ENCODE measurements at regions not wholly inside any gene's neighbourhood (a gene's known extent, or its start where the extent isn't known, plus 50 kb on each side); places are given as distances from the start of the nearest gene placed in this dataset.

GRCh38 chr20:51906049-51906448 is 103.7 kb upstream of the SALL4 start:
- no peaks in the 10 kb centered on the region for H4K20me1 ChIP-seq (ENCODE audit: insufficient read depth, low read length)
- intact Hi-C loops (cut with micrococcal nuclease; ENCODE audit: unreplicated experiment): no loop called here
- H3K79me2 ChIP-seq (ENCODE audit: insufficient read depth, low read depth, low read length): no peaks in the 10 kb centered on the region
- H3K36me3 ChIP-seq (ENCODE audit: insufficient read depth, low read length): no peaks in the 10 kb centered on the region
- H3K4me2 ChIP-seq (ENCODE audit: low read length): no peak overlapping the region
- no peak overlapping the region for H3K4me3 ChIP-seq (ENCODE audit: low read depth, low read length, poor library complexity, severe bottlenecking)
- ChIA-PET CTCF (ENCODE audit: unreplicated experiment) (no interaction called here), POLR2A (no interaction called here)
- H3K9me3 ChIP-seq (ENCODE audit: low read length): no peaks in the 10 kb centered on the region
- DNase-seq (ENCODE audit: low spot score): no peak
- BruUV-seq (replicated peaks): no TSS peak
- no peak overlapping the region for H2AFZ ChIP-seq (ENCODE audit: low read length)
- no peak overlapping the region for H3K27ac ChIP-seq (ENCODE audit: low read depth, low read length, poor library complexity, severe bottlenecking)
- H3K4me1 ChIP-seq (ENCODE audit: insufficient read depth, low read length, poor library complexity, severe bottlenecking): no peaks in the 10 kb centered on the region
- TF ChIP-seq CTCF (conservative IDR thresholded peaks at IDR 0.05; ENCODE audit: low read length) (no peak), EZH2phosphoT487 (IDR thresholded peaks at IDR 0.05; ENCODE audit: borderline replicate concordance, low read depth, low read length) (no peak)
- no peaks in the 10 kb centered on the region for H3K9me2 ChIP-seq (ENCODE audit: insufficient read depth, low read length)

- H3K4me3 ChIP-seq (ENCODE audit: low read depth, low read length, poor library complexity, severe bottlenecking): no peak overlapping the region
- H3K9me2 ChIP-seq (ENCODE audit: insufficient read depth, low read length): no peaks in the 10 kb centered on the region
- H2AFZ ChIP-seq (ENCODE audit: low read length): no peak overlapping the region
- no peaks in the 10 kb centered on the region for H4K20me1 ChIP-seq (ENCODE audit: insufficient read depth, low read length)
- no peaks in the 10 kb centered on the region for H3K9me3 ChIP-seq (ENCODE audit: low read length)
- H3K4me2 ChIP-seq (ENCODE audit: low read length): no peak overlapping the region
- no peaks in the 10 kb centered on the region for H3K79me2 ChIP-seq (ENCODE audit: insufficient read depth, low read depth, low read length)
- H3K36me3 ChIP-seq (ENCODE audit: insufficient read depth, low read length): no peaks in the 10 kb centered on the region
- no peak for DNase-seq (ENCODE audit: low spot score)
- no peaks in the 10 kb centered on the region for H3K4me1 ChIP-seq (ENCODE audit: insufficient read depth, low read length, poor library complexity, severe bottlenecking)
- BruUV-seq (replicated peaks): no TSS peak
- TF ChIP-seq EZH2phosphoT487 (IDR thresholded peaks at IDR 0.05; ENCODE audit: borderline replicate concordance, low read depth, low read length) (no peak), CTCF (conservative IDR thresholded peaks at IDR 0.05; ENCODE audit: low read length) (no peak)
- H3K27ac ChIP-seq (ENCODE audit: low read depth, low read length, poor library complexity, severe bottlenecking): no peak overlapping the region
- intact Hi-C loops (cut with micrococcal nuclease; ENCODE audit: unreplicated experiment): no loop called here
- ChIA-PET CTCF (ENCODE audit: unreplicated experiment) (no interaction called here), POLR2A (no interaction called here)
These were observed 100.6 kb upstream of the SALL4 start for GRCh38 chr20:51902933-51903332.

GRCh38 chr20:51900443-51900842 is 98.1 kb upstream of the SALL4 start:
- no TSS peak for BruUV-seq (replicated peaks)
- Histone ChIP-seq H3K27ac (ENCODE audit: low read depth, low read length, poor library complexity, severe bottlenecking) (no peak overlapping the region), H4K20me1 (ENCODE audit: insufficient read depth, low read length) (no peaks in the 10 kb centered on the region), H3K9me2 (ENCODE audit: insufficient read depth, low read length) (no peaks in the 10 kb centered on the region), H3K4me3 (ENCODE audit: low read depth, low read length, poor library complexity, severe bottlenecking) (no peak overlapping the region), H3K4me2 (ENCODE audit: low read length) (no peak overlapping the region), H3K79me2 (ENCODE audit: insufficient read depth, low read depth, low read length) (no peaks in the 10 kb centered on the region), H3K4me1 (ENCODE audit: insufficient read depth, low read length, poor library complexity, severe bottlenecking) (no peaks in the 10 kb centered on the region), H3K36me3 (ENCODE audit: insufficient read depth, low read length) (no peaks in the 10 kb centered on the region), H3K9me3 (ENCODE audit: low read length) (no peaks in the 10 kb centered on the region), H2AFZ (ENCODE audit: low read length) (no peak overlapping the region)
- no peak for DNase-seq (ENCODE audit: low spot score)
- TF ChIP-seq CTCF (conservative IDR thresholded peaks at IDR 0.05; ENCODE audit: low read length) (no peak), EZH2phosphoT487 (IDR thresholded peaks at IDR 0.05; ENCODE audit: borderline replicate concordance, low read depth, low read length) (no peak)
- intact Hi-C loops (cut with micrococcal nuclease; ENCODE audit: unreplicated experiment): no loop called here
- POLR2A ChIA-PET: no interaction called here
- CTCF ChIA-PET (ENCODE audit: unreplicated experiment): no interaction called here
